GM12878 (cell line): ENCODE measurements at regions not wholly inside any gene's neighbourhood (a gene's known extent, or its start where the extent isn't known, plus 50 kb on each side); places are given as distances from the start of the nearest gene placed in this dataset.

Source experiments
- ATAC-seq: fragments of 200-7000 bp; cut with Tn5 transposase; 3 replicates; pipeline ENCODE4 v1.9.1; 2020; ENCODE audit warnings: mild to moderate bottlenecking, moderate library complexity
- BruUV-seq: library from RNA; stranded (reverse); fragments of 400-500 nt; replicated peaks from 2 replicates; lab custom pipeline; 2021; lab: Mats Ljungman, UMichigan
- CTCF ChIA-PET: fragments of 300-600 bp; sonication (Branson Sonifier 250); formaldehyde crosslinking; extraction: SDS; loops from one replicate; lab custom pipeline; 2021; ENCODE audit warnings: inconsistent platforms; lab: Yijun Ruan, JAX
- POLR2A ChIA-PET: fragments of 350-600 bp; formaldehyde crosslinking; extraction: SDS; loops from one replicate; lab custom pipeline; 2021; ENCODE audit warnings: inconsistent platforms; lab: Charles Lee
- RAD21 ChIA-PET: fragments of 300-600 bp; sonication (Branson Sonifier 250); formaldehyde crosslinking; loops from one replicate; lab custom pipeline; 2023; ENCODE audit warnings: antibody characterized with exemption; ENCODE audit not compliant: unreplicated experiment; lab: Charles Lee
- SMC1A ChIA-PET: fragments of 300-600 bp; sonication (Branson Sonifier 250); formaldehyde crosslinking; loops from one replicate; lab custom pipeline; 2023; ENCODE audit not compliant: unreplicated experiment, uncharacterized antibody; lab: Charles Lee
- DNase-seq: peaks from one replicate; pipeline ENCODE4 v3.0.0-alpha.2; 2011; ENCODE audit warnings: low read depth, low spot score
- FAIRE-seq: peaks from 3 replicates; lab custom pipeline; 2011; peaks lifted over from hg19 to GRCh38; lab: Jason Lieb, UNC
- H2AFZ ChIP-seq: 2 replicates; pipeline ENCODE4 v1.6.0; 2011; ENCODE audit warnings: low read depth, low read length, control low read depth; ENCODE audit not compliant: control insufficient read depth
- H3K27ac ChIP-seq: 2 replicates; pipeline ENCODE4 v1.5.1; 2011; ENCODE audit warnings: control low read depth; ENCODE audit not compliant: control insufficient read depth, insufficient read depth
- H3K27me3 ChIP-seq, 2 experiments: replicated peaks in 1 of 2; 2 replicates each; pipeline versions ENCODE4 v1.6.0 to v1.6.1; 2011; ENCODE audit warnings: low read length in 1 of 2; ENCODE audit not compliant: control insufficient read depth in 2 of 2, insufficient read depth in 2 of 2
- H3K36me3 ChIP-seq, 2 experiments: 2 replicates each; pipeline ENCODE4 v1.5.1; 2011; ENCODE audit warnings: low read length in 1 of 2; ENCODE audit not compliant: control insufficient read depth in 2 of 2, insufficient read depth in 2 of 2
- H3K4me1 ChIP-seq: 2 replicates; pipeline ENCODE4 v1.6.1; 2011; ENCODE audit warnings: mild to moderate bottlenecking, low read length, moderate library complexity, mixed read lengths; ENCODE audit not compliant: control insufficient read depth, insufficient read depth
- H3K4me2 ChIP-seq: 2 replicates; pipeline ENCODE4 v1.6.0; 2011; ENCODE audit warnings: control low read depth; ENCODE audit not compliant: control insufficient read depth, insufficient read depth
- H3K4me3 ChIP-seq: fragments of 200-600 bp; sonication (generic); 2 replicates; pipeline ENCODE4 v1.5.1; 2016
- H3K79me2 ChIP-seq: 2 replicates; pipeline ENCODE4 v1.6.0; 2011; ENCODE audit warnings: low read length; ENCODE audit not compliant: control insufficient read depth, insufficient read depth
- H3K9ac ChIP-seq: 2 replicates; pipeline ENCODE4 v1.8.0; 2011; ENCODE audit warnings: low read length, control low read depth, mixed read lengths; ENCODE audit not compliant: control insufficient read depth, insufficient read depth
- H3K9me3 ChIP-seq: replicated peaks from 3 replicates; pipeline ENCODE4 v1.5.1; 2011; ENCODE audit warnings: mild to moderate bottlenecking, low read length; ENCODE audit not compliant: control insufficient read depth, insufficient read depth
- H4K20me1 ChIP-seq: 2 replicates; pipeline ENCODE4 v1.6.0; 2011; ENCODE audit not compliant: control insufficient read depth, insufficient read depth
- ATF7 ChIP-seq: fragments of 450-650 bp; IDR thresholded peaks from 2 replicates; pipeline ENCODE4 v1.6.1; 2016; ENCODE audit warnings: low read depth, mild to moderate bottlenecking
- EGR1 ChIP-seq, 2 experiments: IDR thresholded peaks; 1 replicate in 1 of 2; 2 replicates in 1 of 2; pipeline ENCODE4 v1.6.1; 2011 to 2012; ENCODE audit warnings: low read depth in 2 of 2, low read length in 2 of 2, borderline replicate concordance in 1 of 2, mild to moderate bottlenecking in 1 of 2, moderate library complexity in 1 of 2
- GATAD2B ChIP-seq: fragments of 450-650 bp; conservative IDR thresholded peaks from 2 replicates; pipeline ENCODE4 v1.6.1; 2017; ENCODE audit warnings: low read depth, mild to moderate bottlenecking, moderate library complexity
- HDGF ChIP-seq: fragments of 450-650 bp; IDR thresholded peaks from 2 replicates; pipeline ENCODE4 v1.6.1; 2016; ENCODE audit warnings: antibody characterized with exemption
- MTA3 ChIP-seq: IDR thresholded peaks from 2 replicates; pipeline ENCODE4 v1.6.1; 2012; ENCODE audit warnings: low read length, inconsistent platforms, borderline replicate concordance
- NFYA ChIP-seq: IDR thresholded peaks from 2 replicates; pipeline ENCODE4 v1.6.1; 2011; ENCODE audit warnings: low read depth, mild to moderate bottlenecking, low read length, improper control_type of control experiment, borderline replicate concordance
- RBBP5 ChIP-seq: fragments of 200-600 bp; sonication (generic); conservative IDR thresholded peaks from 2 replicates; pipeline ENCODE4 v1.6.1; 2016
- SMARCA5 ChIP-seq: fragments of 450-650 bp; IDR thresholded peaks from 2 replicates; pipeline ENCODE4 v1.6.1; 2017; ENCODE audit warnings: mild to moderate bottlenecking
- ZBTB11 ChIP-seq: fragments of 450-650 bp; formaldehyde crosslinking; IDR thresholded peaks from 2 replicates; pipeline ENCODE4 v1.5.0; 2022; ENCODE audit warnings: mild to moderate bottlenecking, missing genetic modification characterization
- ZNF384 ChIP-seq: IDR thresholded peaks from 2 replicates; pipeline ENCODE4 v1.6.1; 2012; ENCODE audit warnings: low read depth, mild to moderate bottlenecking, low read length, improper control_type of control experiment, borderline replicate concordance
- WGBS: methylation state at CpG from one replicate; pipeline ENCODE4 v1.1.6; 2016; ENCODE audit warnings: low lambda C conversion rate; ENCODE audit not compliant: insufficient replicate concordance, insufficient coverage; ENCODE audit errors: missing lambda C conversion rate; 5-methylcytosine and 5-hydroxymethylcytosine counted together
- in situ Hi-C: fragments of 300-500 bp; cut with MboI; formaldehyde crosslinking; loops from 9 replicates; pipeline ENCODE4 v1.14.3; 2018; ENCODE audit warnings: mixed read lengths
- intact Hi-C: fragments of 100-400 bp; cut with micrococcal nuclease; formaldehyde crosslinking; loops from one replicate; pipeline ENCODE4 v1.14.2; 2022; ENCODE audit not compliant: unreplicated experiment

DNA sequence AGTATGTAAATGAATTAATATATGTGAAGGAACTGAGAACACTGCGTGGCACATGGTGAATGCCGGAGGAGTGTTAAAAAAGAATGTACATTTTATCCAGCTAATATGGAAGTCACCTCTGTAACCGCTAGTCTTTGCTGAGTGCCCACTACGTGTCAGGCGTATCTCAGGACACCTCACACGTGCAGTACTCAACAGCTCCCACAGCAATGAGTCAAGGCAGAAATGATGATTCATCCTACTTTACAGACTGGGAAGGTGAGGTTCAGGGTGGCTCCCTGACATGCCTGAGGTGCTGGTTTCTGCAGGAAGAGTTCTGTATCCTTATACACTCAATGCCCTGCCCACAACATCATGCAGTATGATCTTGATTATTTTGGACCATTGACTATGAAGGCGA, 487.0 kb downstream of the HAPSTR1 start:
- no peaks in the 10 kb centered on the region for H4K20me1 ChIP-seq
- ATAC-seq (no peak), DNase-seq (no peak), FAIRE-seq (no peak)
- H3K36me3 ChIP-seq, result no peaks in the 10 kb centered on the region
- SMC1A ChIA-PET, result no interaction called here
- H3K9ac ChIP-seq, result no peak overlapping the region
- POLR2A ChIA-PET, result no interaction called here
- CTCF ChIA-PET, result interaction anchor here (1.1 kb wide), 1 partner anchor 440 kb away, joined by 3 read pairs; no protein-coding TSS in a partner anchor
- no peak overlapping the region for H3K27ac ChIP-seq
- no TSS peak for BruUV-seq
- H2AFZ ChIP-seq, result no peak overlapping the region
- 13% methylated on average over 7 of the region's 7 CpGs for WGBS
- H3K4me3 ChIP-seq, result no peak overlapping the region
- RAD21 ChIA-PET, result no interaction called here
- in situ Hi-C loops, result no loop called here
- H3K4me2 ChIP-seq, result no peak overlapping the region
- no peaks in the 10 kb centered on the region for H3K9me3 ChIP-seq
- H3K27me3 ChIP-seq, result no peaks in the 10 kb centered on the region
- no peaks in the 10 kb centered on the region for H3K79me2 ChIP-seq
- TF ChIP-seq SMARCA5 (no peak), RBBP5 (no peak), NFYA (no peak), MTA3 (no peak), EGR1 (IDR thresholded peaks at IDR 0.05; ENCODE audit: borderline replicate concordance in 1 of 2, low read depth in 2 of 2, low read length in 2 of 2) (no peak), ZBTB11 (CRISPR knock-in tag) (no peak), HDGF (no peak), ATF7 (no peak), GATAD2B (no peak), ZNF384 (no peak)
- intact Hi-C loops, result no loop called here
- no peaks in the 10 kb centered on the region for H3K4me1 ChIP-seq
